K562 (cell line): ENCODE measurements at regions not wholly inside any gene's neighbourhood (a gene's known extent, or its start where the extent isn't known, plus 50 kb on each side); places are given as distances from the start of the nearest gene placed in this dataset.

Experiments used
- PHF20 ChIP-seq: fragments of 450-650 bp; IDR thresholded peaks from 2 replicates; pipeline ENCODE4 v1.6.1; 2018; ENCODE audit not compliant: partially characterized antibody
- TF ChIP-seq, protein P1 (sequence below): fragments of 450-650 bp; formaldehyde crosslinking; IDR thresholded peaks from 2 replicates; pipeline ENCODE4 v1.4.0; 2020; ENCODE audit warnings: mild to moderate bottlenecking, moderate library complexity

GRCh38 chr14:49315570-49315969, 270.6 kb downstream of the RPS29 start:
- no peak for TF ChIP-seq PHF20
- TF ChIP-seq, protein P1, sequence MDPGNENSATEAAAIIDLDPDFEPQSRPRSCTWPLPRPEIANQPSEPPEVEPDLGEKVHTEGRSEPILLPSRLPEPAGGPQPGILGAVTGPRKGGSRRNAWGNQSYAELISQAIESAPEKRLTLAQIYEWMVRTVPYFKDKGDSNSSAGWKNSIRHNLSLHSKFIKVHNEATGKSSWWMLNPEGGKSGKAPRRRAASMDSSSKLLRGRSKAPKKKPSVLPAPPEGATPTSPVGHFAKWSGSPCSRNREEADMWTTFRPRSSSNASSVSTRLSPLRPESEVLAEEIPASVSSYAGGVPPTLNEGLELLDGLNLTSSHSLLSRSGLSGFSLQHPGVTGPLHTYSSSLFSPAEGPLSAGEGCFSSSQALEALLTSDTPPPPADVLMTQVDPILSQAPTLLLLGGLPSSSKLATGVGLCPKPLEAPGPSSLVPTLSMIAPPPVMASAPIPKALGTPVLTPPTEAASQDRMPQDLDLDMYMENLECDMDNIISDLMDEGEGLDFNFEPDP = no peak
